SK-N-SH (cell line): ENCODE measurements at regions not wholly inside any gene's neighbourhood (a gene's known extent, or its start where the extent isn't known, plus 50 kb on each side); places are given as distances from the start of the nearest gene placed in this dataset.

Source experiments
- CTCF ChIP-seq: fragments of 200-600 bp; sonication (generic); IDR thresholded peaks from 2 replicates; pipeline ENCODE4 v1.6.1; 2017; ENCODE audit warnings: antibody characterized with exemption, mild to moderate bottlenecking, moderate library complexity
- EP300 ChIP-seq, 2 experiments: IDR thresholded peaks; 2 replicates each; pipeline versions ENCODE4 v1.4.0 to v1.6.1; 2012; ENCODE audit warnings: borderline replicate concordance in 1 of 2, low read depth in 1 of 2, low read length in 1 of 2
- EZH2phosphoT487 ChIP-seq: fragments of 200-600 bp; sonication (generic); IDR thresholded peaks from 2 replicates; pipeline ENCODE4 v1.6.1; 2017; ENCODE audit warnings: low read depth, mixed run types, mild to moderate bottlenecking, antibody characterized with exemption, moderate library complexity, borderline replicate concordance
- RFX5 ChIP-seq: IDR thresholded peaks from 2 replicates; pipeline ENCODE4 v1.6.1; 2012; ENCODE audit warnings: mild to moderate bottlenecking, improper control_type of control experiment, low read length
- ZBTB33 ChIP-seq: IDR thresholded peaks from 2 replicates; pipeline ENCODE4 v1.4.0; 2012; ENCODE audit warnings: low read depth, borderline replicate concordance
- TF ChIP-seq, protein P1 (sequence below): IDR thresholded peaks from 2 replicates; pipeline ENCODE4 v1.4.0; 2012; ENCODE audit warnings: low read depth

DNA sequence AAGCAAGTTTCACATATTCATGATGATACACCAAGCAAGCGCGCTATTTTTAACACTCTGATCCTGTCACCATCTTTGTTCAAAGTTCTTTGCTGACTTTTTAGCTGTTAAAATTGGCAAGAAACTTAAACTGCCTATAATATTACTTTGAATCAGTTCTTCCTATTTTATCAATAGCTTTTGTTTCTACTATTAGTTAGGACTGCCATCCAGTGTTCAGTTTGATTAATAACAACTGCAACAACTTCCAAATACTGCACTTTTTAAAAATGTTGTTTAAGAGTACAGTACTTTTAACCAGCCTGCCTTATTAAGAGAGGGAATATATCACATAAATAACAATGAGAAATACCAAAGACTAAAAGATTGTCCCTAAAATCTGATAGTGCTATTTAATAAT lies 614.3 kb downstream of the FAM133A start:
- TF ChIP-seq RFX5 (no peak), ZBTB33 (no peak), CTCF (peak; percentile 36), EP300 (IDR thresholded peaks at IDR 0.05; ENCODE audit: borderline replicate concordance in 1 of 2, low read depth in 1 of 2, low read length in 1 of 2) (no peak), EZH2phosphoT487 (no peak)
- TF ChIP-seq, protein P1, sequence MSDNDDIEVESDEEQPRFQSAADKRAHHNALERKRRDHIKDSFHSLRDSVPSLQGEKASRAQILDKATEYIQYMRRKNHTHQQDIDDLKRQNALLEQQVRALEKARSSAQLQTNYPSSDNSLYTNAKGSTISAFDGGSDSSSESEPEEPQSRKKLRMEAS: no peak
